ENCODE measurements at regions not wholly inside any gene's neighbourhood (a gene's known extent, or its start where the extent isn't known, plus 50 kb on each side); places are given as distances from the start of the nearest gene placed in this dataset.

DNA sequence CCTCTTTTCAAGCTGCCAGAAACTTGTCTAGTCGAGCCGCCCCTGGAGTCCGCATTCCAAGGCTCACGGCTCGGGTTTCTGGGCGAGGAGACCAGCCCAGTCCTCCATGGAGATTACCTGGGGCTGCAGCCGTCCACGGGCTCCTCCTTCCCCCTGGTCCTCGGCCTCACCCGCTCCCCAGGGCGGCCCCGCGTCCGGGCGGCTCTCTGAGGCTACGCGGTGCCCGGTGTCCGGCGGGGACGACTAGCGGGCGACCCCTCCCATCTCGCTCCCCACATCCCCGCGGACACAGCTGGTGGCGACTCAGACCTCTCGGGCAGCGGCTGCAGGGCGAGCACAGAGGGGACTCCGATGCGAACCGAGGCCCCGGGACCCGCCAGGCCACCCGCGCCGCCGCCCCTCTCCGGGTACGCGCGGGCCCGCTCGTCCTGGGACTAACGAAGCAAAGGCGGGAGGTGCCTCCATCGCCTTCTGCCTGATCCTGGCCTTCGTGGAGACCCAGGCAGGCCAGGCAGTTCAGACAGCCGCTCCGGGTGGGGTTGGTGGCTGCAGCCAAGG is 159.4 kb downstream of the TRAM1L1 start:
- H3K4me3 ChIP-seq (ENCODE audit: low read depth in 1 of 2, low read length in 2 of 2) = peak overlapping the region in 1 of 2 donors; percentile 59
- peaks cover 0 to 4% of the 10 kb centered on the region in 2 donors for H3K4me1 ChIP-seq (ENCODE audit: control insufficient read depth in 1 of 2, insufficient read depth in 2 of 2, low read length in 2 of 2)
- no peaks in the 10 kb centered on the region for H3K9me3 ChIP-seq (ENCODE audit: control insufficient read depth in 1 of 2, low read length in 2 of 2)
- H3K27ac ChIP-seq (ENCODE audit: low read length) = no peak overlapping the region
- H3K27me3 ChIP-seq (ENCODE audit: low read depth, low read length) = peaks cover 3% of the 10 kb centered on the region
- H3K36me3 ChIP-seq (ENCODE audit: control insufficient read depth in 1 of 2, insufficient read depth in 2 of 2, low read length in 2 of 2) = no peaks in the 10 kb centered on the region

DNA sequence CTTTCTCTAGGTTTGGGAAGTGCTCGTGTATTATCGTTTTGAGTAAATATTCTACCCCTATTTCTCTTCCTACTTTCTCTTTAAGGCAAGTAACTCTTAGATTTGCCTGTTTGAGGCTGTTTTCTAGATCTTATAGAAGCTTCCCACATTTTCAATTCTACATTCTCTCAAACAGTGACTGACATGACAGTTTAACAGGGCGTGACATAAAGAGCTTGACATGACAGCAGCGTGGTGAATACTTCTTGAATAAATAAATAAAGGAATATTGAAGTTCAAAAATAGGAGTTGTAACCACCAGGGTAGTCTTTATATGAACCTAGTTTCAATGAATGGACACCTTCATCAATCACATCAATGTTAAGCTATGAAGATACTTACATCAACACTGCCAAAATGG is 162.0 kb downstream of the TRAM1L1 start:
- peaks cover 3% of the 10 kb centered on the region for H3K27me3 ChIP-seq (ENCODE audit: low read depth, low read length)
- H3K27ac ChIP-seq (ENCODE audit: low read length) = no peak overlapping the region
- H3K36me3 ChIP-seq (ENCODE audit: control insufficient read depth in 1 of 2, insufficient read depth in 2 of 2, low read length in 2 of 2) = no peaks in the 10 kb centered on the region

DNA sequence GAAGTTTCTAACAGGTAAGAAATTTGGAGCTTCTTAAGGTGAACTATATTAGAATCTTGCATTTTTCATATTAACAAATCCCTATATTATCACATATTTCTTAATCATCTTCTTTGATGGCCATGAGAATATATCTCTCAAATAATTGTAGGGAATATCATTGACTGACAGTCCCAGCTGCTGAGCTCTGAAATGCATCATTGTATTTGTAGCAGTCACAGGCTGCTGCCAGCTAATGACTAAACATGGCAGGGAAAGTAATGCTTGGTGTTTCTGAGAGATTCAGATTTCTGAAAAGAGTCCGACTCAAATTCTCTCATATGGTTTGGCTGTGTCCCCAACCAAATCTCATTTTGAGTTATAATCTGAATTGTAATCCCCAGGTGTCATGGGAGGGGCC is 171.9 kb downstream of the TRAM1L1 start:
- no peak overlapping the region for H3K27ac ChIP-seq (ENCODE audit: low read length)
- H3K36me3 ChIP-seq (ENCODE audit: control insufficient read depth in 1 of 2, insufficient read depth in 2 of 2, low read length in 2 of 2) = no peaks in the 10 kb centered on the region
- H3K9me3 ChIP-seq (ENCODE audit: control insufficient read depth in 1 of 2, low read length in 2 of 2) = no peaks in the 10 kb centered on the region
- H3K4me1 ChIP-seq (ENCODE audit: control insufficient read depth in 1 of 2, insufficient read depth in 2 of 2, low read length in 2 of 2) = no peaks in the 10 kb centered on the region
- H3K4me3 ChIP-seq (ENCODE audit: low read depth in 1 of 2, low read length in 2 of 2) = no peak overlapping the region
- H3K27me3 ChIP-seq (ENCODE audit: low read depth, low read length) = no peaks in the 10 kb centered on the region

More for the DNA sequence above, 162.0 kb downstream of the TRAM1L1 start:
- Histone ChIP-seq H3K4me1 (ENCODE audit: control insufficient read depth in 1 of 2, insufficient read depth in 2 of 2, low read length in 2 of 2) (peaks cover 0 to 4% of the 10 kb centered on the region in 2 donors), H3K4me3 (ENCODE audit: low read depth in 1 of 2, low read length in 2 of 2) (no peak overlapping the region), H3K9me3 (ENCODE audit: control insufficient read depth in 1 of 2, low read length in 2 of 2) (no peaks in the 10 kb centered on the region)

DNA sequence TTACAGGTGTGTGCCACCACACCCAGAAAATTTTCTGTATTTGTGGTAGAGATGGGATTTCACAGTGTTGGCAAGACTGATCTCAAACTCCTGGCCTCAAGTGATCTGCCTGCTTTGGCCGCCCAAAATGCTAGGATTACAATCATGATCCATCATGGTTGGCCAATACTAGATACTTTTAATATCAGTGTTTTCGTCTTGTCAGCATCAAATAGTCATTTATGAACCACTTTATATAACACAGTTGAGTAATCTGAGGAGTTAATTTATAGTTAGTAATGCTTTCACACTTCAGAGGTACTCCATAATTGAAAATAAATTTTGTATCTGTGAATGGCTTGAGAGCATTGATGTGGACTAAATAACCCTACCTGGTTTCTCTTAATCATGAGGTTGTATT is 178.6 kb downstream of the TRAM1L1 start:
- H3K9me3 ChIP-seq (ENCODE audit: control insufficient read depth in 1 of 2, low read length in 2 of 2) = no peaks in the 10 kb centered on the region
- no peak overlapping the region for H3K4me3 ChIP-seq (ENCODE audit: low read depth in 1 of 2, low read length in 2 of 2)

DNA sequence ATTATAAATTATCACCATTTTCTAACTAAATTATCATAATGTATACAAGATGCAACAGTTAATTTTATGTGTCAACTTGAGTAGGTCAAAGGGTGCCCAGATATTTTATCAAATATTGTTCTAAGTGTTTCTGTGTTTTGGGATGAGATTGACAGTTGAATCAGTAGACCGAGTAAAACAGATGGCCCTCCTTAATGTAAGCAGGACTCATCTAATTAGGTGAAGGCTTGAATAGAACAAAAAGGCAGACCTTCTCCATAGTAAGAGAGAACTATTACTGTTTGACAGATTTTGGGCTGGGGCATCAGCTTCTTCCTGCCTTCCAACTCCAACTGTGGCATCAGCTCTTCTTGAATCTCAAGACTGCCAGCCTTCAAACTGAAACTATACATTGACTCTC is 185.8 kb downstream of the TRAM1L1 start:
- Histone ChIP-seq H3K4me1 (ENCODE audit: control insufficient read depth in 1 of 2, insufficient read depth in 2 of 2, low read length in 2 of 2) (no peaks in the 10 kb centered on the region), H3K27ac (ENCODE audit: low read length) (no peak overlapping the region), H3K4me3 (ENCODE audit: low read depth in 1 of 2, low read length in 2 of 2) (no peak overlapping the region), H3K9me3 (ENCODE audit: control insufficient read depth in 1 of 2, low read length in 2 of 2) (no peaks in the 10 kb centered on the region), H3K27me3 (ENCODE audit: low read depth, low read length) (no peaks in the 10 kb centered on the region), H3K36me3 (ENCODE audit: control insufficient read depth in 1 of 2, insufficient read depth in 2 of 2, low read length in 2 of 2) (no peaks in the 10 kb centered on the region)

More for the DNA sequence above, 178.6 kb downstream of the TRAM1L1 start:
- no peaks in the 10 kb centered on the region for H3K27me3 ChIP-seq (ENCODE audit: low read depth, low read length)
- H3K4me1 ChIP-seq (ENCODE audit: control insufficient read depth in 1 of 2, insufficient read depth in 2 of 2, low read length in 2 of 2) = no peaks in the 10 kb centered on the region
- H3K27ac ChIP-seq (ENCODE audit: low read length) = no peak overlapping the region
- no peaks in the 10 kb centered on the region for H3K36me3 ChIP-seq (ENCODE audit: control insufficient read depth in 1 of 2, insufficient read depth in 2 of 2, low read length in 2 of 2)

DNA sequence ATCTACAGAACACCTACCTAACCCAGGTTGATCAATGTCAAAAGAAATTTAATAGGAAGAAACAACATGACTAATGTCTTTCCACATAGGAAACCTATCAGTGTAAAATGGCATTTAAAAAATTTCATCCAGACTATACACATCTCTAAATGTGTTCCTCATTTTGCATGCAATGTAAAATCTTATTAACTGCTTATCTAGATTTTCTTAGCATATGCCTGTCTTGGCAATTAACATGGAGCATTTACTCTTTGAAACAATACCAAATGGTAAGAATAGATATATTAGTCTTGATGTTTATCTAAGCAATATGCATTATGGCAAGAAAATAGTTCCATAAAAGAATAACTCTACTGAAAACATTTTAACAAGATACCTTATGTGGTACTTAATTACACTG is 199.8 kb downstream of the TRAM1L1 start:
- Histone ChIP-seq H3K9me3 (ENCODE audit: control insufficient read depth in 1 of 2, low read length in 2 of 2) (no peaks in the 10 kb centered on the region), H3K4me1 (ENCODE audit: control insufficient read depth in 1 of 2, insufficient read depth in 2 of 2, low read length in 2 of 2) (no peaks in the 10 kb centered on the region), H3K27ac (ENCODE audit: low read length) (no peak overlapping the region), H3K27me3 (ENCODE audit: low read depth, low read length) (no peaks in the 10 kb centered on the region), H3K36me3 (ENCODE audit: control insufficient read depth in 1 of 2, insufficient read depth in 2 of 2, low read length in 2 of 2) (no peaks in the 10 kb centered on the region), H3K4me3 (ENCODE audit: low read depth in 1 of 2, low read length in 2 of 2) (no peak overlapping the region)

DNA sequence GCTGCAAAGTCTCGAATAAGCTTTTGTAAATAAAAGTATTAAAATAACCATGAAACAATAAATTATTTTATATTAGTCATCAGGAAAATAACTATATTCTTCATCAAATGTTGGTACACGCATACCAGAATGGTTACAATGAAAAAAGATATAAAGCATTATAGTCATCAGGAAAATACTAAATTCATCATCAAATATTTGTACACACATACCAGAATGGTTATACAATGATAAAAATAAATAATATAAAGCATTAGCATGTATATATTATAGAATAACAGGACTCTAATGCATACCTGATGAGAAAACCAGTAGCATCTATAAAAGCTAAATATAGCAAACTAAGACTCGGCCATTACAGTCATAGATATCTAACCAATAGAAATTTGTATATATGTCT is 202.9 kb downstream of the TRAM1L1 start:
- Histone ChIP-seq H3K36me3 (ENCODE audit: control insufficient read depth in 1 of 2, insufficient read depth in 2 of 2, low read length in 2 of 2) (no peaks in the 10 kb centered on the region), H3K4me1 (ENCODE audit: control insufficient read depth in 1 of 2, insufficient read depth in 2 of 2, low read length in 2 of 2) (no peaks in the 10 kb centered on the region), H3K27me3 (ENCODE audit: low read depth, low read length) (no peaks in the 10 kb centered on the region), H3K9me3 (ENCODE audit: control insufficient read depth in 1 of 2, low read length in 2 of 2) (no peaks in the 10 kb centered on the region), H3K4me3 (ENCODE audit: low read depth in 1 of 2, low read length in 2 of 2) (no peak overlapping the region), H3K27ac (ENCODE audit: low read length) (no peak overlapping the region)

DNA sequence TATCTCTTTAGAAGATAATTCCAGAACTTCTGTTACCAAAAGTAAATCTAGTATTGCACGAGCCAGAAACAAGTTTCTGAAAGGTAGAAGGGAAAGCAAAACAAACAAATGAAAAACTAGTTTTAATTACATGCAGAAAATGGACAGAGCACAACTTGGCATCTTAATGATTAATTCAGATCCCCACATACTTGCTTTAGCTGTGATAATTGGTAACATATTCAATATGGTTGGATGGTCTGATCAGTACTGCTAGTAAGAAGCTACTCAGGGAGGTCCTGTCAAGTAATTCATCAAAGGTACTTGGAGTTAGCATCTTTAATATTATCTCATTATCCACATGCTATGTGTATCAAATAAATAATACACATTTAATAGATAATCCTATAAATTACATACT is 204.3 kb downstream of the TRAM1L1 start:
- Histone ChIP-seq H3K27ac (ENCODE audit: low read length) (no peak overlapping the region), H3K4me3 (ENCODE audit: low read depth in 1 of 2, low read length in 2 of 2) (no peak overlapping the region), H3K36me3 (ENCODE audit: control insufficient read depth in 1 of 2, insufficient read depth in 2 of 2, low read length in 2 of 2) (no peaks in the 10 kb centered on the region), H3K9me3 (ENCODE audit: control insufficient read depth in 1 of 2, low read length in 2 of 2) (no peaks in the 10 kb centered on the region), H3K27me3 (ENCODE audit: low read depth, low read length) (no peaks in the 10 kb centered on the region), H3K4me1 (ENCODE audit: control insufficient read depth in 1 of 2, insufficient read depth in 2 of 2, low read length in 2 of 2) (no peaks in the 10 kb centered on the region)

DNA sequence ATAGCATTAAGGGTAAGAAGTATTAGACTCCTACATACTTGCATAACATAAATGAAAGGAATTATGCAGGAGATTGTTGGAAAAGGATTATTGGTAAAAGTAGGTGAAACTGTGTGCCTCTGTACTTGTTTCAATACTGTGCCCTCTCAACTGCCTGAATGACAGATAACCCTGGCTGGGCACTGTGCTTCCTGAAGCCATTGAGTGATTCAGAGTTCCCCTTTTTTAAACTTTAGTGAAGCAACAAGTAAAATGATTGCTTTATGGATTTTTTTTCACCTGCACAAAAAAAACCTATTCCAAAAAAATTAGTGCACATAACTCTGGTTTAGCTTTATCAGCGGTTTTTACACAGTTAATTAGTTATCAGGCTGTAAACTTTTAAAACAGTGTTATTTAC is 204.8 kb downstream of the TRAM1L1 start:
- Histone ChIP-seq H3K4me3 (ENCODE audit: low read depth in 1 of 2, low read length in 2 of 2) (no peak overlapping the region), H3K27ac (ENCODE audit: low read length) (no peak overlapping the region), H3K36me3 (ENCODE audit: control insufficient read depth in 1 of 2, insufficient read depth in 2 of 2, low read length in 2 of 2) (no peaks in the 10 kb centered on the region), H3K27me3 (ENCODE audit: low read depth, low read length) (no peaks in the 10 kb centered on the region), H3K4me1 (ENCODE audit: control insufficient read depth in 1 of 2, insufficient read depth in 2 of 2, low read length in 2 of 2) (no peaks in the 10 kb centered on the region), H3K9me3 (ENCODE audit: control insufficient read depth in 1 of 2, low read length in 2 of 2) (no peaks in the 10 kb centered on the region)

DNA sequence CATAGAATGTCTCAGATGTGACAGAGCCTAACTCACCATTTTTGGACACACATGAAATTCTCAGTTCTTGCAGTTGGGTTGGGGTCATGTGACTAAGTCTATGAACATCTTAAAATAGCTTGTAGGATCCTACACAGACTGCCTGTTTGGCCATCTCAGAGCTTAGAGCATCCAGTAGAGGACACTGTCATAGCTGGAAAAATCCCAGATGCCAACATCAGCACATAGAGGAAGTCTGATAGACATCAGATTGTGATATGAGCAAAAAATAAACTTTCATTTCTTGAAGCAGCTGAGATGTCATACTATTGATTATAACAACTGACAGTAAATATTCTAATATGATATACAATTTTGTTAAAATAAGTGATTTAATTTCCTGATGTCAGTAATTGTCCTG is 207.1 kb downstream of the TRAM1L1 start:
- no peaks in the 10 kb centered on the region for H3K36me3 ChIP-seq (ENCODE audit: control insufficient read depth in 1 of 2, insufficient read depth in 2 of 2, low read length in 2 of 2)
- no peaks in the 10 kb centered on the region for H3K27me3 ChIP-seq (ENCODE audit: low read depth, low read length)
- no peaks in the 10 kb centered on the region for H3K4me1 ChIP-seq (ENCODE audit: control insufficient read depth in 1 of 2, insufficient read depth in 2 of 2, low read length in 2 of 2)

DNA sequence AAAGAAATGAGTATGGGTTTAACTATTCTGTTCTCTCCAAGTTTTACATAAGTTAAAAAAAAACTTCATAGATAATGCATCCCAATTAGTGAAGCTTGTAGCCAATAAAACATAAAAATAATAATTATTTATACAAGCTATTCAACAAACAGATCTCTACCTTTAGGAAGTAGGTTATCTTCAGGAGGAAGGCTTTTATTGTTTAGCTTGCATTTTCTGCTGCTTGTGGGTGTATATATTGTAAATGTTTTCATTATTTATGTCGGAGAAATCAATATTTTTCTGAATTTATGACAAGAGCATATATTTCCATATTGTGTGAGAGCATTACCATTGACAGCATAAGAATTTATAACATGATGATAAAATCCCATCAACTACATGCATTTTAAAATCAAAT is 208.3 kb downstream of the TRAM1L1 start:
- H3K36me3 ChIP-seq (ENCODE audit: control insufficient read depth in 1 of 2, insufficient read depth in 2 of 2, low read length in 2 of 2) = no peaks in the 10 kb centered on the region
- H3K4me3 ChIP-seq (ENCODE audit: low read depth in 1 of 2, low read length in 2 of 2) = no peak overlapping the region
- no peaks in the 10 kb centered on the region for H3K4me1 ChIP-seq (ENCODE audit: control insufficient read depth in 1 of 2, insufficient read depth in 2 of 2, low read length in 2 of 2)
- H3K9me3 ChIP-seq (ENCODE audit: control insufficient read depth in 1 of 2, low read length in 2 of 2) = no peaks in the 10 kb centered on the region
- no peaks in the 10 kb centered on the region for H3K27me3 ChIP-seq (ENCODE audit: low read depth, low read length)
- no peak overlapping the region for H3K27ac ChIP-seq (ENCODE audit: low read length)

More for the DNA sequence above, 207.1 kb downstream of the TRAM1L1 start:
- Histone ChIP-seq H3K4me3 (ENCODE audit: low read depth in 1 of 2, low read length in 2 of 2) (no peak overlapping the region), H3K27ac (ENCODE audit: low read length) (no peak overlapping the region), H3K9me3 (ENCODE audit: control insufficient read depth in 1 of 2, low read length in 2 of 2) (no peaks in the 10 kb centered on the region)

DNA sequence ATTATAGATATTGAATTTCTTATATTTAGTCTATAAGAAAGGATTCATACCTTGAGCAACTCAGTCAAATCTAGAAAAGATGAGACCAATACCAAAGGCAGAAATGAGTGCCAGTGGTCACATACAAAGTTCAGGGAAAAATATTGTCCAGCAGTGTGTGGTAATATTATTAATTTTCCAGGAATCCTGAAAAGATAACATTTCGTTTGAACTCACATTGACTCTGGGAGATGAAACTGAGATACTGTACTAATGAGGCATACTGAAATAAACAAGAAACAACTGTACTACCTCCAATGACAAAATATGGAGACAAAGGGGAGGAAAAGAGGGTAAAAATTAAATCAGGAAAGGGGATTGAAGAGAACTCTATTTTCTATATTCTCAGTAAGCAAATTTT is 212.4 kb downstream of the TRAM1L1 start:
- no peak overlapping the region for H3K27ac ChIP-seq (ENCODE audit: low read length)
- no peaks in the 10 kb centered on the region for H3K36me3 ChIP-seq (ENCODE audit: control insufficient read depth in 1 of 2, insufficient read depth in 2 of 2, low read length in 2 of 2)
- H3K4me1 ChIP-seq (ENCODE audit: control insufficient read depth in 1 of 2, insufficient read depth in 2 of 2, low read length in 2 of 2) = no peaks in the 10 kb centered on the region
- no peaks in the 10 kb centered on the region for H3K9me3 ChIP-seq (ENCODE audit: control insufficient read depth in 1 of 2, low read length in 2 of 2)
- no peak overlapping the region for H3K4me3 ChIP-seq (ENCODE audit: low read depth in 1 of 2, low read length in 2 of 2)
- no peaks in the 10 kb centered on the region for H3K27me3 ChIP-seq (ENCODE audit: low read depth, low read length)
